ENCODE measurements at regions not wholly inside any gene's neighbourhood (a gene's known extent, or its start where the extent isn't known, plus 50 kb on each side); places are given as distances from the start of the nearest gene placed in this dataset.

- H2AFZ ChIP-seq (ENCODE audit: low read length) = no peak overlapping the region
- TF ChIP-seq EZH2phosphoT487 (IDR thresholded peaks at IDR 0.05; ENCODE audit: borderline replicate concordance) (no peak), CTCF (conservative IDR thresholded peaks at IDR 0.05; ENCODE audit: low read length) (no peak)
- H3K9ac ChIP-seq (ENCODE audit: low read depth, low read length, poor library complexity, severe bottlenecking) = no peak overlapping the region
These were observed 184.4 kb downstream of the MACC1 start for GRCh38 chr7:20032741-20033140.

GRCh38 chr7:20030915-20031362, 186.2 kb downstream of the MACC1 start:
- H3K27me3 ChIP-seq (ENCODE audit: insufficient read depth, low read length, poor library complexity, severe bottlenecking) = no peaks in the 10 kb centered on the region
- no peak overlapping the region for H3K4me2 ChIP-seq (ENCODE audit: low read depth, low read length, poor library complexity, severe bottlenecking)
- no peaks in the 10 kb centered on the region for H3K36me3 ChIP-seq (ENCODE audit: insufficient read depth, low read length)
- no peaks in the 10 kb centered on the region for H4K20me1 ChIP-seq (ENCODE audit: insufficient read depth, low read length, poor library complexity, severe bottlenecking)
- H2AFZ ChIP-seq (ENCODE audit: low read length) = no peak overlapping the region
- H3K4me1 ChIP-seq (ENCODE audit: insufficient read depth, low read length, poor library complexity, severe bottlenecking) = no peaks in the 10 kb centered on the region
- TF ChIP-seq EZH2phosphoT487 (IDR thresholded peaks at IDR 0.05; ENCODE audit: borderline replicate concordance) = no peak
- no peak for TF ChIP-seq CTCF (conservative IDR thresholded peaks at IDR 0.05; ENCODE audit: low read length)
- H3K9ac ChIP-seq (ENCODE audit: low read depth, low read length, poor library complexity, severe bottlenecking) = no peak overlapping the region
- no peaks in the 10 kb centered on the region for H3K9me2 ChIP-seq (replicated peaks; ENCODE audit: low read depth, low read length)
- H3K9me3 ChIP-seq (ENCODE audit: insufficient read depth, low read depth, low read length) = no peaks in the 10 kb centered on the region
- no peaks in the 10 kb centered on the region for H3F3A ChIP-seq (ENCODE audit: low read depth)
- H3K79me2 ChIP-seq (ENCODE audit: insufficient read depth, low read length) = no peaks in the 10 kb centered on the region
- no peak overlapping the region for H3K4me3 ChIP-seq (ENCODE audit: low read length, poor library complexity, severe bottlenecking)

More at GRCh38 chr7:20032741-20033140, 184.4 kb downstream of the MACC1 start:
- Histone ChIP-seq H3K9me2 (replicated peaks; ENCODE audit: low read depth, low read length) (no peaks in the 10 kb centered on the region), H3K36me3 (ENCODE audit: insufficient read depth, low read length) (no peaks in the 10 kb centered on the region), H3K27me3 (ENCODE audit: insufficient read depth, low read length, poor library complexity, severe bottlenecking) (no peaks in the 10 kb centered on the region), H3K4me3 (ENCODE audit: low read length, poor library complexity, severe bottlenecking) (no peak overlapping the region), H3F3A (ENCODE audit: low read depth) (no peaks in the 10 kb centered on the region), H3K4me2 (ENCODE audit: low read depth, low read length, poor library complexity, severe bottlenecking) (no peak overlapping the region), H3K9me3 (ENCODE audit: insufficient read depth, low read depth, low read length) (no peaks in the 10 kb centered on the region), H3K4me1 (ENCODE audit: insufficient read depth, low read length, poor library complexity, severe bottlenecking) (peaks cover 12% of the 10 kb centered on the region), H3K79me2 (ENCODE audit: insufficient read depth, low read length) (no peaks in the 10 kb centered on the region), H4K20me1 (ENCODE audit: insufficient read depth, low read length, poor library complexity, severe bottlenecking) (no peaks in the 10 kb centered on the region)

- no peak for TF ChIP-seq CTCF (conservative IDR thresholded peaks at IDR 0.05; ENCODE audit: low read length)
- no peaks in the 10 kb centered on the region for H3F3A ChIP-seq (ENCODE audit: low read depth)
- H3K9me3 ChIP-seq (ENCODE audit: insufficient read depth, low read depth, low read length) = no peaks in the 10 kb centered on the region
- H3K4me1 ChIP-seq (ENCODE audit: insufficient read depth, low read length, poor library complexity, severe bottlenecking) = no peaks in the 10 kb centered on the region
- H3K4me2 ChIP-seq (ENCODE audit: low read depth, low read length, poor library complexity, severe bottlenecking) = no peak overlapping the region
- no peaks in the 10 kb centered on the region for H3K9me2 ChIP-seq (replicated peaks; ENCODE audit: low read depth, low read length)
- no peak overlapping the region for H2AFZ ChIP-seq (ENCODE audit: low read length)
- H3K79me2 ChIP-seq (ENCODE audit: insufficient read depth, low read length) = no peaks in the 10 kb centered on the region
- H3K9ac ChIP-seq (ENCODE audit: low read depth, low read length, poor library complexity, severe bottlenecking) = no peak overlapping the region
- H3K36me3 ChIP-seq (ENCODE audit: insufficient read depth, low read length) = no peaks in the 10 kb centered on the region
- H3K4me3 ChIP-seq (ENCODE audit: low read length, poor library complexity, severe bottlenecking) = no peak overlapping the region
- H3K27me3 ChIP-seq (ENCODE audit: insufficient read depth, low read length, poor library complexity, severe bottlenecking) = no peaks in the 10 kb centered on the region
- H4K20me1 ChIP-seq (ENCODE audit: insufficient read depth, low read length, poor library complexity, severe bottlenecking) = no peaks in the 10 kb centered on the region
These were observed 186.8 kb downstream of the MACC1 start for GRCh38 chr7:20030417-20030816.

Data from Loucy (cell line).